Esophagus muscularis mucosa (tissue), 4 donors: ENCODE measurements at regions not wholly inside any gene's neighbourhood (a gene's known extent, or its start where the extent isn't known, plus 50 kb on each side); places are given as distances from the start of the nearest gene placed in this dataset.

Experiments
- DNase-seq: peaks from one replicate; pipeline ENCODE4 v3.0.0-alpha.2; 2017; ENCODE audit errors: extremely low spot score
- H3K27ac ChIP-seq, 4 donors: fragments of 200-600 bp; sonication (generic); replicated peaks in 1 of 4; 1 replicate in 3 of 4; 2 replicates in 1 of 4; pipeline ENCODE4 v1.5.1; 2016 to 2019; ENCODE audit warnings: mild to moderate bottlenecking in 1 of 4
- H3K27me3 ChIP-seq, 4 donors: fragments of 200-600 bp; sonication (generic); one replicate each; pipeline versions ENCODE4 v1.5.1 to v1.6.0; 2016 to 2019
- H3K36me3 ChIP-seq, 4 donors: fragments of 200-600 bp; sonication (generic); one replicate each; pipeline ENCODE4 v1.5.1; 2016 to 2019
- H3K4me1 ChIP-seq, 4 donors: fragments of 200-600 bp; sonication (generic); one replicate each; pipeline ENCODE4 v1.5.1; 2016 to 2019
- H3K4me3 ChIP-seq, 4 donors: fragments of 200-600 bp; sonication (generic); 1 replicate in 2 of 4; 2 replicates in 2 of 4; pipeline ENCODE4 v1.5.1; 2016 to 2019; ENCODE audit warnings: mild to moderate bottlenecking in 4 of 4, moderate library complexity in 1 of 4
- H3K9me3 ChIP-seq, 4 donors: fragments of 200-600 bp; sonication (generic); 1 replicate in 3 of 4; 2 replicates in 1 of 4; pipeline ENCODE4 v1.5.1; 2016 to 2019
- EP300 ChIP-seq: sonication (generic); formaldehyde crosslinking; IDR thresholded peaks from one replicate; pipeline ENCODE4 v1.6.1; 2017; ENCODE audit warnings: antibody characterized with exemption
- POLR2A ChIP-seq: fragments of 450-650 bp; IDR thresholded peaks from one replicate; pipeline ENCODE4 v1.6.1; 2017; ENCODE audit warnings: antibody characterized with exemption, moderate library complexity, mild to moderate bottlenecking, low read depth
- POLR2AphosphoS5 ChIP-seq, 2 donors: sonication (generic); formaldehyde crosslinking; IDR thresholded peaks; one replicate each; pipeline ENCODE4 v1.6.1; 2017; ENCODE audit warnings: antibody characterized with exemption in 2 of 2
- WGBS: methylation state at CpG from one replicate; pipeline ENCODE4 v1.1.5; 2018; 5-methylcytosine and 5-hydroxymethylcytosine counted together
- intact Hi-C: fragments of 100-400 bp; cut with DNase I; formaldehyde crosslinking; loops from one replicate; pipeline ENCODE4 v1.15.1; 2023
- TF ChIP-seq, protein P1 (sequence below), 3 experiments: fragments of 200-600 bp in 2 of 3; fragments of 450-650 bp in 1 of 3; sonication (generic) in 2 of 3; IDR thresholded peaks; one replicate each; pipeline ENCODE4 v1.5.1; 2017 to 2019; ENCODE audit warnings: antibody characterized with exemption in 3 of 3, mild to moderate bottlenecking in 2 of 3, moderate library complexity in 1 of 3

DNA sequence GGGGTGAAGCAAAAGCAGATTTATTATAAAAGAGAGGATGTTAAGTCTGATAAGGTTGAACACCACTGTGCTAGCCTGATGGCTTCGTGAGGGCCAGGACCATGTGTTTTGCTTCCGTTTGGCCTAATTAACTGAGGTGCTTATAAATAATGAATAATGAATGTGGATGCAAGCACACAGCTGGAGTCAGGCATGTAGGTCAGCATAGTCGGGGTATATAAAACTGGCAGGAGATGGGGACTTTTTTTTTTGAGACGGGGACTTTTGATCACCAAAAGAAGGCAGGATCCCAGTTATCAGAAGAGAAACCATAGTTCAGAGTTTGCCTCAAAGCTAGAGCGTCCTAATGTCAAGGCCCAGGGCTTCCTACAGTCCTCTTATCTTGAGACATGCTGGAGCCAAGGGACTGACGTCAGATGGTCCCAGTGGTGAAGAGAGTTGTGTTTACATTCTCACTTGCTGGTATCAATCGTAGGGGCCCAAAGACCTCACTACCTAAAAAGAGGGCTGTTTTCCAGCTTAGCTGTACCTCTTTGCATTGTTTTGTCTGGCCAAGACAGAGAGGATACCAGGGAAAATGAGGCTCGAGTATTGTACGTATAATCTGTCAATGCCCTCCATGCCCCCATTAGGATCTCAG is 50.4 kb downstream of the RTL9 start:
- H3K27ac ChIP-seq = no peak overlapping the region
- DNase-seq = no peak
- intact Hi-C loops = loop anchor here (2.0 kb wide), 1 partner anchor 248 kb away; no protein-coding TSS in a partner anchor

DNA sequence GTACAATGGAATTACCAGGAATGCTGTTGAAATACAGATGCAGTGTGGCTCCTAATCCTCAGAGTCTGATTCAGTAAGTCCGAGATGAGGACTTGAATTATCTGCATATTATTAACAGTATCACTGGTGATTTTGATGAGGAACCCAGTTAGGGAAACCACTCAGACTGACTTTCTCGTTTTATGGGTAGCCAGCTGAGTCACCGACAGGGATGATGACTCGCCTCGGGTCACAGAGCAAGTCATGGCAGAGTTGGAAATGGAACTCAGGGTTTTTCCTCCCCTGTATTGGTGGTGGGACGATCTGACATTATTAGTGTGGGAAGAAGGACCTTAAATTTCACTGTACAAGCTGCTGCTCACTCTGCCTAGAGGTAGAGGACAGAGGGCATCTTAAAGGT is 51.3 kb downstream of the RTL9 start:
- no peaks in the 10 kb centered on the region for H3K36me3 ChIP-seq
- 52% methylated on average over 6 of the region's 6 CpGs for WGBS
- peaks cover 0 to 7% (median 0%) of the 10 kb centered on the region in 4 donors for H3K27me3 ChIP-seq
- no peak overlapping the region for H3K27ac ChIP-seq
- intact Hi-C loops = loop anchor here (2.0 kb wide), 1 partner anchor 249 kb away; no protein-coding TSS in a partner anchor
- peaks cover 0 to 9% (median 3%) of the 10 kb centered on the region in 4 donors for H3K4me1 ChIP-seq
- H3K4me3 ChIP-seq = no peak overlapping the region
- H3K9me3 ChIP-seq = no peaks in the 10 kb centered on the region
- TF ChIP-seq EP300 = no peak
- TF ChIP-seq POLR2AphosphoS5 (IDR thresholded peaks at IDR 0.05) = no peak
- TF ChIP-seq, protein P1, sequence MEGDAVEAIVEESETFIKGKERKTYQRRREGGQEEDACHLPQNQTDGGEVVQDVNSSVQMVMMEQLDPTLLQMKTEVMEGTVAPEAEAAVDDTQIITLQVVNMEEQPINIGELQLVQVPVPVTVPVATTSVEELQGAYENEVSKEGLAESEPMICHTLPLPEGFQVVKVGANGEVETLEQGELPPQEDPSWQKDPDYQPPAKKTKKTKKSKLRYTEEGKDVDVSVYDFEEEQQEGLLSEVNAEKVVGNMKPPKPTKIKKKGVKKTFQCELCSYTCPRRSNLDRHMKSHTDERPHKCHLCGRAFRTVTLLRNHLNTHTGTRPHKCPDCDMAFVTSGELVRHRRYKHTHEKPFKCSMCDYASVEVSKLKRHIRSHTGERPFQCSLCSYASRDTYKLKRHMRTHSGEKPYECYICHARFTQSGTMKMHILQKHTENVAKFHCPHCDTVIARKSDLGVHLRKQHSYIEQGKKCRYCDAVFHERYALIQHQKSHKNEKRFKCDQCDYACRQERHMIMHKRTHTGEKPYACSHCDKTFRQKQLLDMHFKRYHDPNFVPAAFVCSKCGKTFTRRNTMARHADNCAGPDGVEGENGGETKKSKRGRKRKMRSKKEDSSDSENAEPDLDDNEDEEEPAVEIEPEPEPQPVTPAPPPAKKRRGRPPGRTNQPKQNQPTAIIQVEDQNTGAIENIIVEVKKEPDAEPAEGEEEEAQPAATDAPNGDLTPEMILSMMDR (IDR thresholded peaks at IDR 0.05) = no peak
- TF ChIP-seq POLR2A = no peak
- DNase-seq = no peak

More for the DNA sequence above, 50.4 kb downstream of the RTL9 start:
- Histone ChIP-seq H3K9me3 (no peaks in the 10 kb centered on the region), H3K27me3 (peaks cover 0 to 7% (median 0%) of the 10 kb centered on the region in 4 donors), H3K36me3 (no peaks in the 10 kb centered on the region), H3K4me1 (peaks cover 0 to 9% (median 3%) of the 10 kb centered on the region in 4 donors), H3K4me3 (no peak overlapping the region)
- 74% methylated on average over 9 of the region's 9 CpGs for WGBS
- TF ChIP-seq EP300 (no peak), POLR2A (no peak), POLR2AphosphoS5 (IDR thresholded peaks at IDR 0.05) (no peak)
- TF ChIP-seq, protein P1 (IDR thresholded peaks at IDR 0.05) = no peak

DNA sequence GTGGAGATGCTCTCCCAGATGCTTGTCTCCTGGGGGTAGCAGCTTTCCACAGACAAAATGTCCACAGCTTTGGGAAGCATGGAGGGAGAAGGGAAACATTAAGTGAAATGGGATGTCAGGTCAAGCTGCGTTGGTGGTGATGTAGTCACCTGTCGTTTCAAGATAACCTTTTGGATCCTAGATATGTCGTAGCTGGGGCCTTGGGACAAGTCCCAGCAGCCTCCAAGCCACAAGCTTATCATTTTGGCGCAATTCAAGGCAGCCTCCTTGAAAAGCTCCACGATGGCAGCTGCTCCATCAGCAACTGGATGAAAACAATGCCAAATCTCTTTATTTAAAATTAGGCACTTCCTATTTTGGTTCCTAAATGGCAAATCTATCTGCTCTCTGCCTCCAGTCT is 52.0 kb downstream of the RTL9 start:
- intact Hi-C loops = no loop called here

DNA sequence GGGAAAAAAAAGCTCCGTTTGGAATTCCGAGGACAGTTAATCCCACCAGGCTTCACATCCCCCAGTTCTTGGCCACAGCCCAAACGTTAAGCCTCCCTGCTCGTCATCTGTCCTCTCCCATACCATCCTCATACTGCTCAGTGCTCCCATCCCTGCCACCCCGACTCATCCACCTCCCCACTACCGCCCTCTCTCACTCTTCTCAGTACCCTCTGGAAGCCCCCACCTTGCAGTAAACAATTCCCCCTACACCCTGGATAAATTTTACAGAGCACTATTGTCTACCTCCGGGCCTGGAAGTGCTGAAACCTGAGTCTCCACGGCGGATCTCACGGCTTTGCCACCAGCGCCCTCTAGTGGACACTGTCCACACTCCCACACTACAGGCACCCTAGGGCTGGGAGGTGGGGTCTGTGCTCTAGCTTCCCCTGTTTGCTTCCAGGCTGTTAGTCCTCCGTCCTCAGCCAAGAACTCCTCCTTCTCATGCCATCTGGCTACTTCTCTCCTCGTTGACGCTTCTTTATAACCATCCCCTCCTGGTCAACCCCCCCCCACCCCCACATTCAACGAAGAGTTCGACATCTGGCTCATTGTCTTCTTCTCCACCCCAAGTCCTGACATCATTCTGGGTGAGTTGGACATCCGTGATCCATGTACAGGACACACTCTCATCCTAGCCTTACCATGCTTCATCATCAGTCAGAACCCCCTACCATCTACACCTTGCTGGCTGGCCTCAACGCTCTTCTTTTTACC is 54.5 kb downstream of the RTL9 start:
- Histone ChIP-seq H3K27ac (no peak overlapping the region), H3K4me1 (peaks cover 0 to 9% (median 3%) of the 10 kb centered on the region in 4 donors), H3K4me3 (peak overlapping the region in 1 of 4 donors; percentile 29), H3K36me3 (no peaks in the 10 kb centered on the region), H3K9me3 (no peaks in the 10 kb centered on the region), H3K27me3 (peaks cover 0 to 7% (median 0%) of the 10 kb centered on the region in 4 donors)
- DNase-seq = no peak
- WGBS = 16% methylated on average over 18 of the region's 18 CpGs
- intact Hi-C loops = no loop called here
- TF ChIP-seq, protein P1 (IDR thresholded peaks at IDR 0.05) = peak; percentile 63 to 79 (median 76)
- no peak for TF ChIP-seq POLR2A

More for the DNA sequence above, 52.0 kb downstream of the RTL9 start:
- Histone ChIP-seq H3K27me3 (peaks cover 0 to 7% (median 0%) of the 10 kb centered on the region in 4 donors), H3K27ac (no peak overlapping the region), H3K4me3 (no peak overlapping the region), H3K9me3 (no peaks in the 10 kb centered on the region), H3K4me1 (peaks cover 0 to 9% (median 3%) of the 10 kb centered on the region in 4 donors), H3K36me3 (no peaks in the 10 kb centered on the region)
- TF ChIP-seq, protein P1 (IDR thresholded peaks at IDR 0.05) = no peak
- TF ChIP-seq EP300 (no peak), POLR2A (no peak), POLR2AphosphoS5 (IDR thresholded peaks at IDR 0.05) (no peak)
- DNase-seq = no peak
- 71% methylated on average over 4 of the region's 5 CpGs for WGBS
